ENCODE measurements at regions not wholly inside any gene's neighbourhood (a gene's known extent, or its start where the extent isn't known, plus 50 kb on each side); places are given as distances from the start of the nearest gene placed in this dataset.

DNA sequence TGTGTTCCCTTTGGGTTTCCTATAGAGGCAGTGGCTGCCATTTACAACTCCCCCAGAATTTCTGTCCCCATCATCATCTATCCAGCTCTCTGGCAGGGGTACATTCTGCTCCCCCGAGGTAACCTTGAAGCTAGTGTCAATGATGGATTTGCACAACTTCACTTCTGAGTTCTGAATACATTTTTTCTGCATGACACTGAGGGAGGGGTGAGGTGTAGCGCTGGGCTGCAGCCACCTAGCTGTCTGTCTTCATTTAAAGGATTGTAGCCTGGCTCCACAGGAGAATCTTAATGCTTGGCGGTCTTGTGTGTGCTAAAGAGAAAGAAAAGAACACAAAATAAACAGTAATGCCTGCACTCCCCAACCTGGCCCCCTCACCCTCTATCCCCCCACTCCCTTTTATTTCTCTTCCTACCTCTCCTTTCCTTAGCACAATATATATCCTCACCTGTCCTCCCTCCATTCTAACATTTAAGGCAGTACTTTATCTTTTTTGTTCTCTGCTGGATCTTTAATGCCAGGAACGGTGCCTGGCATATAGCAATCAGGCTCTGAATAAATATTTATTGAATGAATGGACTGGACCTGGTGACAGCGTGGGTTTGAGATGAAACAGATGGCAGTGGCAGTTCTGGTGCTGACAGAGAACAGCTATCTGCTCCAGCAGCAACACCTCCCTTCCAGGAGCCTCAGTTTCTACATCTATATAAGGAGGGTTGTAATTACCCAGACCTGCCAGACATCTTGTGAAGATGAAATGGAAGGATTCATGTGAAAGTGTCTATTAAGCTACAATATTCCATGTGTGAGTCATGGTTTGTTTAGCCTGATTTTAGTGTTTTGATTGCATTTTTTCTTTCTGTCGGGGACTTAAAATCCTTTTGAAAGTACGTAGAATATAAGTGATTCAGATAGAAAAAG, 163.5 kb upstream of the CDH11 start:
- Histone ChIP-seq H3K4me3 (replicated peaks in 1 of 2; ENCODE audit: low read depth in 1 of 2, low read length in 2 of 2) (no peak overlapping the region), H3K4me2 (ENCODE audit: low read length) (no peak overlapping the region), H3K9me3 (ENCODE audit: control insufficient read depth in 1 of 2, insufficient read depth in 1 of 2, low read depth in 1 of 2, low read length in 2 of 2) (peaks cover 13 to 25% of the 10 kb centered on the region in 2 experiments; a peak in 2 of 4 replicates), H3K36me3 (ENCODE audit: control insufficient read depth in 1 of 2, insufficient read depth in 2 of 2, low read length in 2 of 2) (no peaks in the 10 kb centered on the region), H2AFZ (ENCODE audit: low read depth, low read length, poor library complexity, severe bottlenecking) (no peak overlapping the region), H4K20me1 (ENCODE audit: insufficient read depth) (no peaks in the 10 kb centered on the region), H3K27ac (ENCODE audit: low read depth, low read length) (no peak overlapping the region), H3K27me3 (ENCODE audit: insufficient read depth, low read length) (no peaks in the 10 kb centered on the region), H3K4me1 (ENCODE audit: control insufficient read depth in 1 of 2, insufficient read depth in 2 of 2, low read length in 2 of 2) (no peaks in the 10 kb centered on the region), H3K9me2 (ENCODE audit: insufficient read depth) (no peaks in the 10 kb centered on the region), H3K79me2 (ENCODE audit: insufficient read depth, low read length) (no peaks in the 10 kb centered on the region), H3K9ac (ENCODE audit: low read length) (no peak overlapping the region)
- intact Hi-C loops (cut with micrococcal nuclease): no loop called here
- RAD21 ChIA-PET (ENCODE audit: low non-redundant PET in 1 of 2, low total read pairs in 2 of 2, uncharacterized antibody in 2 of 2, unreplicated experiment in 2 of 2): no interaction called here
- CTCF ChIA-PET: no interaction called here
- POLR2A ChIA-PET: no interaction called here
- DNase-seq (ENCODE audit: low read depth, low spot score) (no peak), ATAC-seq (no peak)
- TF ChIP-seq EZH2phosphoT487 (IDR thresholded peaks at IDR 0.05; ENCODE audit: borderline replicate concordance) (no peak), SIN3A (IDR thresholded peaks at IDR 0.05; ENCODE audit: low read depth) (no peak), ZFX (IDR thresholded peaks at IDR 0.05) (no peak), SRF (IDR thresholded peaks at IDR 0.05; ENCODE audit: low read depth) (no peak), EZH2 (IDR thresholded peaks at IDR 0.05) (no peak), CBX3 (IDR thresholded peaks at IDR 0.05; ENCODE audit: low read depth) (no peak), RAD21 (IDR thresholded peaks at IDR 0.05; ENCODE audit: low read depth) (no peak), SP1 (IDR thresholded peaks at IDR 0.05; ENCODE audit: low read depth) (no peak), FOSL1 (IDR thresholded peaks at IDR 0.05; ENCODE audit: low read depth) (no peak), EGR1 (IDR thresholded peaks at IDR 0.05; ENCODE audit: low read depth) (no peak), ZNF274 (IDR thresholded peaks at IDR 0.05; ENCODE audit: low read depth, low read length) (no peak), ELF1 (IDR thresholded peaks at IDR 0.05; ENCODE audit: borderline replicate concordance, low read depth) (no peak), JUND (IDR thresholded peaks at IDR 0.05) (no peak), YY1 (IDR thresholded peaks at IDR 0.05; ENCODE audit: extremely low read depth, insufficient replicate concordance, low read depth, low read length) (no peak), POLR2A (IDR thresholded peaks at IDR 0.05; ENCODE audit: borderline replicate concordance, extremely low read depth, insufficient read depth, insufficient read length) (no peak)
- TF ChIP-seq, protein P1, sequence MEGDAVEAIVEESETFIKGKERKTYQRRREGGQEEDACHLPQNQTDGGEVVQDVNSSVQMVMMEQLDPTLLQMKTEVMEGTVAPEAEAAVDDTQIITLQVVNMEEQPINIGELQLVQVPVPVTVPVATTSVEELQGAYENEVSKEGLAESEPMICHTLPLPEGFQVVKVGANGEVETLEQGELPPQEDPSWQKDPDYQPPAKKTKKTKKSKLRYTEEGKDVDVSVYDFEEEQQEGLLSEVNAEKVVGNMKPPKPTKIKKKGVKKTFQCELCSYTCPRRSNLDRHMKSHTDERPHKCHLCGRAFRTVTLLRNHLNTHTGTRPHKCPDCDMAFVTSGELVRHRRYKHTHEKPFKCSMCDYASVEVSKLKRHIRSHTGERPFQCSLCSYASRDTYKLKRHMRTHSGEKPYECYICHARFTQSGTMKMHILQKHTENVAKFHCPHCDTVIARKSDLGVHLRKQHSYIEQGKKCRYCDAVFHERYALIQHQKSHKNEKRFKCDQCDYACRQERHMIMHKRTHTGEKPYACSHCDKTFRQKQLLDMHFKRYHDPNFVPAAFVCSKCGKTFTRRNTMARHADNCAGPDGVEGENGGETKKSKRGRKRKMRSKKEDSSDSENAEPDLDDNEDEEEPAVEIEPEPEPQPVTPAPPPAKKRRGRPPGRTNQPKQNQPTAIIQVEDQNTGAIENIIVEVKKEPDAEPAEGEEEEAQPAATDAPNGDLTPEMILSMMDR (IDR thresholded peaks at IDR 0.05 in 2 of 3, conservative IDR thresholded peaks at IDR 0.05 in 1 of 3; ENCODE audit: borderline replicate concordance in 1 of 3, insufficient read depth in 1 of 3, low read depth in 2 of 3, low read length in 2 of 3): no peak
- TF ChIP-seq, protein P2, sequence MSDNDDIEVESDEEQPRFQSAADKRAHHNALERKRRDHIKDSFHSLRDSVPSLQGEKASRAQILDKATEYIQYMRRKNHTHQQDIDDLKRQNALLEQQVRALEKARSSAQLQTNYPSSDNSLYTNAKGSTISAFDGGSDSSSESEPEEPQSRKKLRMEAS (IDR thresholded peaks at IDR 0.05): no peak
- TF ChIP-seq, protein P3, sequence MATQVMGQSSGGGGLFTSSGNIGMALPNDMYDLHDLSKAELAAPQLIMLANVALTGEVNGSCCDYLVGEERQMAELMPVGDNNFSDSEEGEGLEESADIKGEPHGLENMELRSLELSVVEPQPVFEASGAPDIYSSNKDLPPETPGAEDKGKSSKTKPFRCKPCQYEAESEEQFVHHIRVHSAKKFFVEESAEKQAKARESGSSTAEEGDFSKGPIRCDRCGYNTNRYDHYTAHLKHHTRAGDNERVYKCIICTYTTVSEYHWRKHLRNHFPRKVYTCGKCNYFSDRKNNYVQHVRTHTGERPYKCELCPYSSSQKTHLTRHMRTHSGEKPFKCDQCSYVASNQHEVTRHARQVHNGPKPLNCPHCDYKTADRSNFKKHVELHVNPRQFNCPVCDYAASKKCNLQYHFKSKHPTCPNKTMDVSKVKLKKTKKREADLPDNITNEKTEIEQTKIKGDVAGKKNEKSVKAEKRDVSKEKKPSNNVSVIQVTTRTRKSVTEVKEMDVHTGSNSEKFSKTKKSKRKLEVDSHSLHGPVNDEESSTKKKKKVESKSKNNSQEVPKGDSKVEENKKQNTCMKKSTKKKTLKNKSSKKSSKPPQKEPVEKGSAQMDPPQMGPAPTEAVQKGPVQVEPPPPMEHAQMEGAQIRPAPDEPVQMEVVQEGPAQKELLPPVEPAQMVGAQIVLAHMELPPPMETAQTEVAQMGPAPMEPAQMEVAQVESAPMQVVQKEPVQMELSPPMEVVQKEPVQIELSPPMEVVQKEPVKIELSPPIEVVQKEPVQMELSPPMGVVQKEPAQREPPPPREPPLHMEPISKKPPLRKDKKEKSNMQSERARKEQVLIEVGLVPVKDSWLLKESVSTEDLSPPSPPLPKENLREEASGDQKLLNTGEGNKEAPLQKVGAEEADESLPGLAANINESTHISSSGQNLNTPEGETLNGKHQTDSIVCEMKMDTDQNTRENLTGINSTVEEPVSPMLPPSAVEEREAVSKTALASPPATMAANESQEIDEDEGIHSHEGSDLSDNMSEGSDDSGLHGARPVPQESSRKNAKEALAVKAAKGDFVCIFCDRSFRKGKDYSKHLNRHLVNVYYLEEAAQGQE (IDR thresholded peaks at IDR 0.05; ENCODE audit: low read depth): no peak
- TF ChIP-seq, protein P4, sequence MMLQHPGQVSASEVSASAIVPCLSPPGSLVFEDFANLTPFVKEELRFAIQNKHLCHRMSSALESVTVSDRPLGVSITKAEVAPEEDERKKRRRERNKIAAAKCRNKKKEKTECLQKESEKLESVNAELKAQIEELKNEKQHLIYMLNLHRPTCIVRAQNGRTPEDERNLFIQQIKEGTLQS (IDR thresholded peaks at IDR 0.05): no peak
- TF ChIP-seq, protein P5, sequence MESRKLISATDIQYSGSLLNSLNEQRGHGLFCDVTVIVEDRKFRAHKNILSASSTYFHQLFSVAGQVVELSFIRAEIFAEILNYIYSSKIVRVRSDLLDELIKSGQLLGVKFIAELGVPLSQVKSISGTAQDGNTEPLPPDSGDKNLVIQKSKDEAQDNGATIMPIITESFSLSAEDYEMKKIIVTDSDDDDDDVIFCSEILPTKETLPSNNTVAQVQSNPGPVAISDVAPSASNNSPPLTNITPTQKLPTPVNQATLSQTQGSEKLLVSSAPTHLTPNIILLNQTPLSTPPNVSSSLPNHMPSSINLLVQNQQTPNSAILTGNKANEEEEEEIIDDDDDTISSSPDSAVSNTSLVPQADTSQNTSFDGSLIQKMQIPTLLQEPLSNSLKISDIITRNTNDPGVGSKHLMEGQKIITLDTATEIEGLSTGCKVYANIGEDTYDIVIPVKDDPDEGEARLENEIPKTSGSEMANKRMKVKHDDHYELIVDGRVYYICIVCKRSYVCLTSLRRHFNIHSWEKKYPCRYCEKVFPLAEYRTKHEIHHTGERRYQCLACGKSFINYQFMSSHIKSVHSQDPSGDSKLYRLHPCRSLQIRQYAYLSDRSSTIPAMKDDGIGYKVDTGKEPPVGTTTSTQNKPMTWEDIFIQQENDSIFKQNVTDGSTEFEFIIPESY (IDR thresholded peaks at IDR 0.05; ENCODE audit: extremely low read depth, insufficient replicate concordance, low read length): no peak
- BruUV-seq (replicated peaks): no TSS peak
